T-helper 2 cell treated with Interferon-gamma antibody and Interleukin-4, amounts not matched to agents 100 ng/mL and 5 ng/mL, for 36 hours (primary cell): ENCODE measurements at regions not wholly inside any gene's neighbourhood (a gene's known extent, or its start where the extent isn't known, plus 50 kb on each side); places are given as distances from the start of the nearest gene placed in this dataset.
"Not testable (repeated sequence)": the region's sequence is repeated elsewhere in the genome, so short reads cannot be mapped to it uniquely, and the experiment has no call there.

Source experiments
- intact Hi-C: fragments of 100-400 bp; cut with micrococcal nuclease; formaldehyde crosslinking; loops from one replicate; pipeline ENCODE4 v1.15.1; 2023

DNA sequence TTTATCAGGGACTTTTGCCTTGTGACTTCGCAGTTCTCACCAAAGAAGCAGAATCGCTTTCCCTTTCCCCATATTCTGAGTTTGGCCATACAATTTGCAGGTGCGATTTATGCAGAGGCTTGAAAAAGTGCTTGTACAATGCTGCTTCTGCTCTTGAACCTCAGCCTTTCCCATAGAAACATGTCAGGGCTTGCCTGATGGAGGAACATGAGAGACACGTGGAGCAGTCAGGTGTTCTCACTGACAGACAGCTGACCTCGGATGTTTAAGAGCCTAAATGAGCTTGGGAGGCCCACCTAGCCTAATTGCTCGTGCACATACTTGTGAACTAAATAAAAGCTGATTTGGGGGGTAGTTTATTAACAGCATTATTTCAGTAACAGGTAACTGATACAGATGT, 290.0 kb downstream of the S1PR1 start:
- intact Hi-C loops, result loop anchor here (10.0 kb wide), 1 partner anchor 1988 kb away; no protein-coding TSS in a partner anchor

DNA sequence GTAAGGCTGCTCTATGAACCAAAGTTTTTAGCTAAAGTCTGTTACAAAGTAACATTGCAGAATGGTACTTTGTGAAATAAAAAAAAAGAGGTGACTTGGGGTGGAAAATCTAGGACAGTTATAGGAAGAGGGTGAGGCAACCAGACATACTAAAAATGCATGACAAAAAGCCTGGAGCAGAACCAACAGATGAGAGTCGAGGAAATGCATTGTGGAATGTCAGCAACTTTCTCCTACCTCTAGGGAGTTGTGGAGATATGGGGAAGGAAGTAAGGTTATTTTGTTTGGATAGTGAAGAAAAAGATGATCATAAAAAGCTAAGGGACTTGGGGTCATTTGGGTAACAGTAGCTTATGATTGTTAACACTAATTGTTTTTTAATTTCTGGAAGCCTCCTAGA, 295.6 kb downstream of the S1PR1 start:
- intact Hi-C loops, result no loop called here

- intact Hi-C loops, result no loop called here
Observed at GRCh38 chr1:101540161-101540560, 303.3 kb downstream of the S1PR1 start.

DNA sequence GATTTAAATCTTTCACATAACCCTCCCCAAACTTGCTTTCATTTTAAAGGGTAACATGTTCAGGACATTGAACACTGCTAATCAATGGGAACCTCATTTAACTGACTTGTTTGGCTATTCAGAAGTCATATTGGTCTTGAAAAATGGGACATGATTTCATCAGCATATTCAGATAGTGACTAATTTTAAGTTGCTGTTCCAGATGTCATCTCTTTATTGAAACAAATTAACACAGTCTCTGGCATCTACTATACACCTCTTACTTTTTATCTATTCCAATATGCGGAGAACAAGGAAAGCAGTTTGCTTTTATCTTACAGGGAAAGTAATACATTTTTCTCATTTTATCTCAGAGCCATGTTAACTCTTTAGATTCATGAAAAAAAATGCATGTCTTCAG, 310.1 kb downstream of the S1PR1 start:
- intact Hi-C loops, result no loop called here

GRCh38 chr1:101547357-101547756, 310.5 kb downstream of the S1PR1 start:
- intact Hi-C loops, result no loop called here

DNA sequence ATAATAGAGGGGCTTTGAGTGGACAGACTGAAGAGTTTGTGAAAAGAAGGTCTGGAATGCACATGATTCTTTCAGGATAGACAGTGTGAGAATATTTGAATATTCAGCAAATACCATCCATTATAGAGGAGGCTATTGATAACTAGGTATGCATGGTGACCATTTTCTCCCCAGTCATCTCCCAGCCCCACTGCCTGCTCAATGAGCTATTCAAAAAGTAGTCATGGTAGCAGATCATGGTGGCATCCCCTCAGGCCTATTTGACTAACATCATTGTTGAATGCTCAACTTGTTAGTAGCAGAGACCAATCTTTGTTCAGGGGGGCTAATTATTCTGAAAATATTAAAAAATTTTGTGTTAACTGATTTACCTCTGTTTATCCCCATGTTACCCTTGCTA, 311.6 kb downstream of the S1PR1 start:
- intact Hi-C loops, result no loop called here

- intact Hi-C loops, result no loop called here
Observed at GRCh38 chr1:101550581-101550980, 313.8 kb downstream of the S1PR1 start.

DNA sequence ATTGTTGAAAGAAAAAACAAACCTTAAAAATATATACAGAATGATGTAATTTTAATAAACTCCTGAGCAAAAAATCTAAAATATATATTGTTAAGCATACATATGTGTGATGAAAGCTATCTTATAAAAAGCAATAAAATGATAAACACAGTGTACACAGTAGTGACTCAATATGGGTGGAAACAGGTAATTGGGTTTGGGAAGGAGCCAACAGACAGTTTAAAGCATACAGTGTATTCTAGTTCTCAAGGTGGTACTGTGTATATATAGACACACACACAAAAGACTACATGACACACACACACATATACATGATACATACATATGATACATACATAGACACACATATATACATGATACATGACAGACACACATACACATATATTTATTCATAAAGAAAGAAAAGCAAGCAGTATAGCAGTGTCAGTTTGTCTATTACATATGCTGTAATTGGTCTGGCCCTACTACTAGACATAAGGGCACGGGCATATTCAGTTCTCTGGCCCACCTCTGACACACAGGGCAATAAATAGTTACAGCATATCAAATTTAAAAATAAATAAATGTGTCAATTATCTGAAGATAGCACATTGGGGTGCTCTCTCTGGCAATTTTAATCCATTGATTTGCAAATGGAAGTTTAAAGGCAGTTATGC, 330.2 kb downstream of the S1PR1 start:
- intact Hi-C loops, result loop anchor here (2.0 to 5.0 kb wide), 2 partner anchors 46 to 255 kb away; no protein-coding TSS in a partner anchor

- intact Hi-C loops, result loop anchor here (2.0 to 5.0 kb wide), 2 partner anchors 47 to 255 kb away; no protein-coding TSS in a partner anchor
Observed at GRCh38 chr1:101567582-101568189, 330.9 kb downstream of the S1PR1 start.

DNA sequence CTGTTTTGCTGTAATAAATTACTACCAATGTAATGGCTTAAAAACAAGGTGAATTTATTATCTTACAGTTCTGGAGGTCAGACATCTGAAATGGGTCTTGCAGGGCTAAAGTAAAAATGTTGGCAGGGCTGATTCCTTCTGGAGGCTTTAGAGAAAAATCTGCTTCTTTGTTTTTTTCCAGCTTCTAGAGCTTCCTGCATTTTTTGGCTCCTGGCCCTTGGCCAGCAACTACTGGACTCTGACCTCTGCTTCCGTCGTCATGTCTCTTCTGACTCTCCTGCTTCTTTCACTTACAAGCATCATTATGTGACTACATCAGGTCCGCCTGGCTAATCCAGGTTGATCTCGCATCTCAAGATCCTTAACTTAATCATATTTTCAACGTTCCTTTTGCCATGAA, 350.9 kb downstream of the S1PR1 start:
- intact Hi-C loops, result no loop called here

- intact Hi-C loops, result no loop called here
Observed at GRCh38 chr1:101588677-101589076, 351.9 kb downstream of the S1PR1 start.

DNA sequence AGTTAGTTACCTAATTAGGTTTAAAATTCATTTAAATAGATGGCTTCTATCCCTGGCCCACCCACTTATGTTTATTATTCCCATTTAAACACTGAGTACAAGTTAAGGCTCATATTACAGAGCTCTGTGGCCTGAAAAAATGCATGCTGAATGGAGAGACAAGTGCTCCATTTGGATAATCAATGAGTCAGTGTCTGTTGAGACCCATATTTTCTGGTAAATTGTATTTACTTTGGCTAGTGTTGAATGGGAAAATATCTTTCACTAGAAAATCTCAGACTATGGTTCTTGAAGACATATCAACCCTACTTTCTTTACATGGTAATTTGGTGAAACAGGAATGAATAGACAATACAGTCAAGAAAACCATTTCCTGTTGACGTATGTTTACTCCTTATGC, 356.0 kb downstream of the S1PR1 start:
- intact Hi-C loops, result no loop called here

DNA sequence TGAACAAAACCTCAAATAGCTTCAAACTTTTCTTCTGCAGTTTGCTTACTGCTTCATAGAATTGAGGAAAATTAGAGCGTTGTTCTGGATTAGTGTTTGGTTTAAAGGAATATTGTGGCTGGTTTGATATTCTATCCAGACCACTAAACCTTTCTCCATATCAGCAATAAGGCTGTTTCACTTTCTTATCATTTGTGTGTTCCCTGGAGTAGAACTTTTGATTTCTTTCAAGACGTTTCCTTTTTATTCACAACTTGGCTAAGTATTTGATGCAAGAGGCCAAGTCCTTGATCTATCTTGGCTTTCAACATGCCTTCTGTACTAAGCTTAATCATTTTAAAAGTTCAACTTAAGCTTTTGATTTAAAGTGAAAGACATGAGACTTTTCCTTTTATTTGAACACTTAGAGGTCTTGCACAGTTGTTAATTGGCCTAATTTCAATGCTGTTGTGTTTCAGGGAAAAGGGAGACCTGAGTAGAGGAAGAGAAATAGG, 359.1 kb downstream of the S1PR1 start:
- intact Hi-C loops, result no loop called here

DNA sequence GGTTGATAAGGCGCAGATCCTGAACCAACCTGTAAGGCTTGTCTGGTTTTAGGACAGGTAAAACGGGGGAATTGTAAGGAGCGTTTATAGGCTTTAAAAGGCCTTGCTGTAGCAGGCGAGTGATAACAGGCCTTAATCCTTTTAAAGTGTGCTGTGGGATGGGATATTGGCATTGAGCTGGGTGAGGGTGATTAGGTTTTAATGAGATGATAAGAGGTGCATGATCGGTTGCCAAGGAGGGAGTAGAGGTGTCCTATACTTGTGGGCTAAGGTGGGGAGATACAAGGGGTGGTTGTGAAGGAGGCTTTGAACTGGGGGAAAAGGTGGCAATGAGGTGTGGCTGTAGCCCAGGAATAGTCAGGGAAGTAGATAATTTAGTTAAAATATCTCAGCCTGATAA, 363.8 kb downstream of the S1PR1 start:
- intact Hi-C loops, result not testable (repeated sequence)

DNA sequence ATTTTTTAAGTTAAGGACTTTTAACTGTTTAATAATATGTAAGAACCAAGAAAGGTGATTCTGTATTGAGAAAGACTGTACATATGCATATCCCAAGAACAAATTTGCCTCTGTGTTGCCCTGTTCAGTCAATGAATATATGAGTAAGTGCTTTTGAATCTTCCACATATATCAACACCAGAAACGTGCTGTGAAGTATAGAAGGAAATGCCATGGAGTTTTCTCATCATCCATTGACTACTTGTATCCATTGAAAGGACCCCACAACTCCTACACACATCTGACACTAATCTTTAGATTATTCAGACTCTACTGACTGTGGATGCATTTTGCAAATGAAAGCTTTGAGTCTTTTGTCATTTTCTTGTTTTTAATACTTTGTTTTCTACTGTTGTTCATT, 366.9 kb downstream of the S1PR1 start:
- intact Hi-C loops, result no loop called here

- intact Hi-C loops, result no loop called here
Observed at GRCh38 chr1:101605878-101606277, 369.1 kb downstream of the S1PR1 start.

DNA sequence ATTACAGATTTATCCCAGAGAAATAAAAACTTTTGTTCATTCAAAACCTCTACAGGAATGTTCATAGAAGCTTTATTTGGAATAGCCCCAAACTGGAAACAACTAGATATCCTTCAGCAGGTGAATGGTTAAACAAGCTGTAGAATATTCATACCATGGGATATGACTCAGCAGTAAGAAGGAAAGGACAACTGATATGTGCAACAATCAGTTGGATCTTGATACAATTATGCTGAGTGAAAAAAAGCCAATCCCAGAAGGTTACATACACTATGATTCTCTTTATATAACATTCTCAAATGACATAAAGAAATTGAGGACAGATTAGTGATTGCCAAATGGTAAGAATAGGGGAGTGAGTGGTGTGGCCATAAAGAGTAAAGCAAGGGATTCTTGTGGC, 376.7 kb downstream of the S1PR1 start:
- intact Hi-C loops, result no loop called here

DNA sequence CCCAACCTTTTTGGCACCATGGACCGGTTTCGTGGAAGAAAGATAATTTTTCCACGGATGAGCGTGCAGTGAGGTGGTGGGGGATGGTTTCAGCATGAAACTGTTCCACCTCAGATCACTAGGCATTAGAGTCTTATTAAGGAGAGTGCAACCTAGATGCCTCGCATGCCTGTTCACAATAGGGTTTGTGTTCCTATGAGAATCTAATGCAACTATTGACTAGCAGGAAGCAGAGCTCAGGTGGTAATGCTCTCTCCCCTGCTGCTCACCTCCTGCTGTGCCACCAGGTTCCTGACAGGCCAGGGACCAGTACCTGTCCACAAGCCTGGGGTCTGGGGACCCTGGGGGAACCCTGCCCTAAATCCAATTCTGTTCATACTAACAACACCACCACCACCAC, 377.8 kb downstream of the OLFM3 start:
- intact Hi-C loops, result no loop called here

GRCh38 chr1:101632548-101633272, 364.0 kb downstream of the OLFM3 start:
- intact Hi-C loops, result no loop called here

DNA sequence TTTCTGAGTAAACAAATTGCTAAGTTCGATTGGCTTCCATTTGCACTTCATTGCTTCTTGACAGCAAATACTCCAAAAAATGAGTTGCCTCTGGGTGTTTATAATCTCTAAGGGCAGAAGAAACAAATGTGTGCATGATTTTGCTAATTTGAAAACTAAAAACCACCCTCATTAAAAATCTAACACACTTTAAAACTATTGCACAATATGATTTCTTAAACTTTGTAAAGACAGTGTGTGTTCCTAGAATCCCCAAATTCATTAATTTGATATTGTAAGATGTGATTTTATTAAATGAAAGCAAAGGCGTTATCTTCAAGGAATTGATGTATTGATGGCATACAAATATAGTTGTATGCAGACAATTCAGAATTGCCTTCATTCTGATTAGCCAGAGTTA, 350.9 kb downstream of the OLFM3 start:
- intact Hi-C loops, result no loop called here

DNA sequence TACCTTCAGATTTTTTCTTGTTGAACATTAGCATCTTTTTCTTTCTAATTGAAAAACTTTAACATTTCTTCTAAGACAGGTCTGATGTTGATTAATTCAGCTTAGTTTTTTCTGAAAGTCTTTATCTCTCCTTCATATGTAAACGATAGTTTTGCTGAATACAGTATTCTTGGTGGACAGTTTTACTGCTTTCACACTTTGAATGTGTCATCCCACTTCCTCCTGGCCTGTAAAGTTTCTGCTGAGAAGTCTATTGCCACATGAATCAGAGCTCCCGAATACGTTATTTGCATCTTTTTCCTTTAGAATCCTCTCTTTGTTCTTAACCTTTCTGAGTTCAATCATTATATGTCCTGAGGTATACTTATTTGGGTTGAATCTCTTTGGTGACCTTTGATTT, 344.2 kb downstream of the OLFM3 start:
- intact Hi-C loops, result no loop called here

DNA sequence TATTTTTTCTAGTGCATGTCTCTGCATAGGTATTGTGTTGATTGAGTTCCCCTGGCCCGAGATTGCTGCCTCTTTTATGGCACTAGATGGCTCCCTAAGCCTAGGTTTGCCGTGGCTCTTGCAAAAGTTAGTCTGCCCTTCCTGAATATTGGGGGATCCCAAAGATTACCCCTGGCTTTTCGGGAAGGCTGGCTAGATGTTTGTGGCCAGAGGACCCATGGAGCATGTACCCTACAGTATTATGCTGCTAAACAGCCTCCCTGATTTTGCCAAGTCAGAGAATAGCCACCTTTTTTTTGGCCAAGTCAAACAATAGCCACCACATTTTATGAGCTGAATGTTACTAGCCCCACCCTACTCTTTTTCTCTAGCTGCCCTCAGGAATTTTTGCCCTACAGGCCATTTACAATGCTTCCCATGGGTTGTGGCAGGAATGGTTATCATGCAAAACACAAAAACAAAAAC, 343.2 kb downstream of the OLFM3 start:
- intact Hi-C loops, result no loop called here
